Stimulated activated CD4-positive, alpha-beta T cell treated with anti-CD3 and anti-CD28 coated beads, TNF-alpha, amount 100 ng/mL, for 1 hour (primary cell): ENCODE measurements at regions not wholly inside any gene's neighbourhood (a gene's known extent, or its start where the extent isn't known, plus 50 kb on each side); places are given as distances from the start of the nearest gene placed in this dataset.

Source experiments
- DNase-seq, 3 donors: peaks; one replicate each; pipeline ENCODE4 v3.0.0-alpha.2; 2020; ENCODE audit warnings: low read depth in 3 of 3, low spot score in 1 of 3

- DNase-seq: no peak
These were observed 60.9 kb upstream of the TMEM17 start for GRCh38 chr2:62566847-62567246.

GRCh38 chr2:62565309-62565908 lies 59.4 kb upstream of the TMEM17 start:
- DNase-seq: no peak

- no peak for DNase-seq
These were observed 58.6 kb upstream of the TMEM17 start for GRCh38 chr2:62564380-62565137.

GRCh38 chr2:62561586-62561985 lies 55.6 kb upstream of the TMEM17 start:
- DNase-seq: no peak

- DNase-seq: no peak
These were observed 53.6 kb upstream of the TMEM17 start for GRCh38 chr2:62559582-62559981.

- DNase-seq: no peak
These were observed 52.7 kb upstream of the TMEM17 start for GRCh38 chr2:62558743-62559142.

GRCh38 chr2:62556086-62556485 lies 50.1 kb upstream of the TMEM17 start:
- DNase-seq: no peak
